NT2/D1 (cell line): ENCODE measurements at regions not wholly inside any gene's neighbourhood (a gene's known extent, or its start where the extent isn't known, plus 50 kb on each side); places are given as distances from the start of the nearest gene placed in this dataset.

Experiments
- SUZ12 ChIP-seq: IDR thresholded peaks from 2 replicates; pipeline ENCODE4 v1.6.1; 2011; ENCODE audit not compliant: insufficient read length, insufficient read depth; ENCODE audit errors: extremely low read depth
- YY1 ChIP-seq: IDR thresholded peaks from 2 replicates; pipeline ENCODE4 v1.6.1; 2011; ENCODE audit not compliant: insufficient read length, insufficient read depth
- ZNF274 ChIP-seq: IDR thresholded peaks from 2 replicates; pipeline ENCODE4 v1.6.1; 2011; ENCODE audit warnings: mild to moderate bottlenecking, low read depth, low read length

GRCh38 chr12:59904874-59905521, 309.2 kb downstream of the SLC16A7 start:
- TF ChIP-seq YY1 (no peak), ZNF274 (no peak), SUZ12 (no peak)
